Endothelial cell of umbilical vein (primary cell): ENCODE measurements at regions not wholly inside any gene's neighbourhood (a gene's known extent, or its start where the extent isn't known, plus 50 kb on each side); places are given as distances from the start of the nearest gene placed in this dataset.

ENCODE experiments used
- BruUV-seq: library from RNA; stranded (reverse); fragments of 400-500 nt; replicated peaks from 2 replicates; lab custom pipeline; 2021; lab: Mats Ljungman, UMichigan
- CTCF ChIA-PET: fragments of 300-600, 350-600 bp; sonication (Branson Sonifier 250); formaldehyde crosslinking; loops from one replicate; lab custom pipeline; 2021; ENCODE audit warnings: antibody characterized with exemption, inconsistent platforms; lab: Charles Lee
- POLR2A ChIA-PET: fragments of 300-600, 350-600 bp; sonication (Branson Sonifier 250); formaldehyde crosslinking; loops from one replicate; lab custom pipeline; 2021; ENCODE audit warnings: antibody characterized with exemption, inconsistent platforms; lab: Charles Lee
- DNase-seq: peaks from one replicate; pipeline ENCODE4 v3.0.0-alpha.2; 2011; ENCODE audit warnings: low read depth, low spot score
- FAIRE-seq: peaks from 2 replicates; lab custom pipeline; 2011; peaks lifted over from hg19 to GRCh38; lab: Jason Lieb, UNC
- H2AFZ ChIP-seq: 2 replicates; pipeline ENCODE4 v1.6.0; 2012; ENCODE audit warnings: low read depth, low read length, control low read depth, inconsistent platforms
- H3K27ac ChIP-seq: 2 replicates; pipeline ENCODE4 v1.5.1; 2011; ENCODE audit warnings: low read depth, mild to moderate bottlenecking, control low read depth, low read length, moderate library complexity; ENCODE audit not compliant: insufficient read depth
- H3K27me3 ChIP-seq, 2 experiments: 2 replicates each; pipeline versions ENCODE4 v1.6.0 to v1.6.1; 2011; ENCODE audit warnings: low read length in 2 of 2, mixed read lengths in 1 of 2; ENCODE audit not compliant: control insufficient read depth in 2 of 2, insufficient read depth in 2 of 2
- H3K36me3 ChIP-seq, 2 experiments: 2 replicates in 1 of 2; 3 replicates in 1 of 2; pipeline ENCODE4 v1.5.1; 2011; ENCODE audit warnings: low read length in 2 of 2, mild to moderate bottlenecking in 1 of 2, moderate library complexity in 1 of 2; ENCODE audit not compliant: control insufficient read depth in 2 of 2, insufficient read depth in 2 of 2; ENCODE audit errors: extremely low read depth in 1 of 2
- H3K4me1 ChIP-seq: 3 replicates; pipeline ENCODE4 v1.5.1; 2011; ENCODE audit warnings: mild to moderate bottlenecking, low read length; ENCODE audit not compliant: control insufficient read depth, insufficient read depth; ENCODE audit errors: extremely low read depth
- H3K4me2 ChIP-seq: 2 replicates; pipeline ENCODE4 v1.6.1; 2011; ENCODE audit warnings: low read length, control low read depth, mixed read lengths; ENCODE audit not compliant: insufficient read depth
- H3K4me3 ChIP-seq, 3 experiments: fragments of 200-600 bp in 1 of 3; sonication (generic), shearing (Covaris generic) in 1 of 3; replicated peaks in 1 of 3; 2 replicates each; pipeline ENCODE4 v1.5.1; 2011 to 2016; ENCODE audit warnings: control low read depth in 3 of 3, low read length in 3 of 3, mild to moderate bottlenecking in 2 of 3, inconsistent platforms in 1 of 3, low read depth in 1 of 3, moderate library complexity in 1 of 3; ENCODE audit not compliant: insufficient read depth in 1 of 3
- H3K79me2 ChIP-seq: 2 replicates; pipeline ENCODE4 v1.6.0; 2012; ENCODE audit warnings: low read length, inconsistent platforms; ENCODE audit not compliant: control insufficient read depth, insufficient read depth
- H3K9ac ChIP-seq: replicated peaks from 2 replicates; pipeline ENCODE3; 2011; ENCODE audit warnings: low read length, control low read depth; ENCODE audit not compliant: insufficient read depth; ENCODE audit errors: extremely low read depth
- H3K9me1 ChIP-seq: replicated peaks from 3 replicates; pipeline ENCODE4 v1.6.0; 2011; ENCODE audit warnings: mild to moderate bottlenecking, low read length; ENCODE audit not compliant: control insufficient read depth, insufficient read depth; ENCODE audit errors: extremely low read depth
- H3K9me3 ChIP-seq: replicated peaks from 2 replicates; pipeline ENCODE4 v1.5.1; 2012; ENCODE audit warnings: low read length, inconsistent platforms; ENCODE audit not compliant: control insufficient read depth, insufficient read depth
- H4K20me1 ChIP-seq: replicated peaks from 2 replicates; pipeline ENCODE3; 2011; ENCODE audit warnings: mild to moderate bottlenecking, low read length; ENCODE audit not compliant: control insufficient read depth, insufficient read depth; ENCODE audit errors: extremely low read depth
- EZH2 ChIP-seq: IDR thresholded peaks from 2 replicates; pipeline ENCODE4 v1.6.1; 2012; ENCODE audit warnings: borderline replicate concordance, low read depth, mild to moderate bottlenecking, moderate library complexity, low read length, inconsistent platforms; ENCODE audit not compliant: severe bottlenecking
- FOS ChIP-seq: IDR thresholded peaks from 2 replicates; pipeline ENCODE4 v1.6.1; 2011; ENCODE audit warnings: mild to moderate bottlenecking, low read length, moderate library complexity, borderline replicate concordance; ENCODE audit not compliant: insufficient read depth
- JUN ChIP-seq: IDR thresholded peaks from 2 replicates; pipeline ENCODE4 v1.6.1; 2011; ENCODE audit warnings: borderline replicate concordance, low read depth; ENCODE audit not compliant: insufficient read length, insufficient read depth
- MYC ChIP-seq: IDR thresholded peaks from one replicate; pipeline ENCODE4 v1.6.1; 2011; ENCODE audit warnings: mild to moderate bottlenecking, low read depth, low read length
- POLR2A ChIP-seq: IDR thresholded peaks from 2 replicates; pipeline ENCODE4 v1.6.1; 2012; ENCODE audit warnings: low read depth, mild to moderate bottlenecking, control low read depth, low read length
- POLR2AphosphoS5 ChIP-seq: IDR thresholded peaks from 2 replicates; pipeline ENCODE4 v1.6.1; 2012; ENCODE audit warnings: low read depth, mild to moderate bottlenecking, control low read depth, low read length, moderate library complexity; ENCODE audit not compliant: insufficient read depth
- dilution Hi-C: fragments of 300-500 bp; cut with MboI; formaldehyde crosslinking; loops from one replicate; pipeline ENCODE4 v1.15.0; 2019; ENCODE audit warnings: low sequenced_read_pairs; ENCODE audit not compliant: extremely low pct_ligation_motif_present
- intact Hi-C: fragments of 100-400 bp; cut with micrococcal nuclease; formaldehyde crosslinking; loops from one replicate; pipeline ENCODE4 v1.10.0; 2022
- TF ChIP-seq, protein P1 (sequence below): IDR thresholded peaks from 2 replicates; pipeline ENCODE4 v1.6.1; 2011; ENCODE audit not compliant: insufficient read depth, insufficient read length
- TF ChIP-seq, protein P2 (sequence below), 2 donors: IDR thresholded peaks; 1 replicate in 1 of 2; 2 replicates in 1 of 2; pipeline ENCODE4 v1.5.1; 2011; ENCODE audit warnings: low read length in 2 of 2, mild to moderate bottlenecking in 2 of 2, moderate library complexity in 2 of 2, control low read depth in 1 of 2, inconsistent platforms in 1 of 2, low read depth in 1 of 2; ENCODE audit not compliant: insufficient read depth in 1 of 2; ENCODE audit errors: extremely low read depth in 1 of 2

DNA sequence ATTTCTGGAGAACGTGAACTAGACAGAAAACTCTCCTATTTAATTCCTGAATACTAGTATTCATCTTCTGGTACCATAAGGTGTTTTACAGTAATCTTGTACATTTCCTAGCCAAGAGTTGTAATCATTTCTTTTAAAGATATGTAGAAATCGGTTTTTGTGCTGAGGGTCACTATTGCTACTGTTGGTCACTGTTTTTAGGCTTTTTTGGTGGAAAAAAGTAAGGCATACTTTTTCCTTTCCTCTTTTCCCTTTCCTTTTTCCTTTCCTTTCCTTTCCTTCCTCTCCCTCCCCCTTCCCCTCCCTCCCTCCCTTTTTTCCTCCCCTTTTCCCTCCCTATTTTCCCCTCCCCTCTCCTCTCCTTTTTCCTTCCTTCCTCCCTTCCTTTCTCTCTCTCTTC is 706.4 kb upstream of the GOT2 start:
- DNase-seq, result no peak
- Histone ChIP-seq H2AFZ (no peak overlapping the region), H3K9ac (no peak overlapping the region), H3K27ac (no peak overlapping the region), H3K27me3 (no peaks in the 10 kb centered on the region), H4K20me1 (no peaks in the 10 kb centered on the region), H3K4me2 (no peak overlapping the region), H3K9me3 (no peaks in the 10 kb centered on the region), H3K79me2 (no peaks in the 10 kb centered on the region), H3K9me1 (no peaks in the 10 kb centered on the region), H3K4me1 (no peaks in the 10 kb centered on the region), H3K4me3 (no peak overlapping the region), H3K36me3 (no peaks in the 10 kb centered on the region)
- dilution Hi-C loops (no loop called here), intact Hi-C loops (no loop called here)
- no peak for TF ChIP-seq MYC
- TF ChIP-seq, protein P1, sequence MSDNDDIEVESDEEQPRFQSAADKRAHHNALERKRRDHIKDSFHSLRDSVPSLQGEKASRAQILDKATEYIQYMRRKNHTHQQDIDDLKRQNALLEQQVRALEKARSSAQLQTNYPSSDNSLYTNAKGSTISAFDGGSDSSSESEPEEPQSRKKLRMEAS, result no peak
- TF ChIP-seq JUN, result no peak
- no peak for TF ChIP-seq POLR2A
- no peak for TF ChIP-seq FOS
- TF ChIP-seq, protein P2, sequence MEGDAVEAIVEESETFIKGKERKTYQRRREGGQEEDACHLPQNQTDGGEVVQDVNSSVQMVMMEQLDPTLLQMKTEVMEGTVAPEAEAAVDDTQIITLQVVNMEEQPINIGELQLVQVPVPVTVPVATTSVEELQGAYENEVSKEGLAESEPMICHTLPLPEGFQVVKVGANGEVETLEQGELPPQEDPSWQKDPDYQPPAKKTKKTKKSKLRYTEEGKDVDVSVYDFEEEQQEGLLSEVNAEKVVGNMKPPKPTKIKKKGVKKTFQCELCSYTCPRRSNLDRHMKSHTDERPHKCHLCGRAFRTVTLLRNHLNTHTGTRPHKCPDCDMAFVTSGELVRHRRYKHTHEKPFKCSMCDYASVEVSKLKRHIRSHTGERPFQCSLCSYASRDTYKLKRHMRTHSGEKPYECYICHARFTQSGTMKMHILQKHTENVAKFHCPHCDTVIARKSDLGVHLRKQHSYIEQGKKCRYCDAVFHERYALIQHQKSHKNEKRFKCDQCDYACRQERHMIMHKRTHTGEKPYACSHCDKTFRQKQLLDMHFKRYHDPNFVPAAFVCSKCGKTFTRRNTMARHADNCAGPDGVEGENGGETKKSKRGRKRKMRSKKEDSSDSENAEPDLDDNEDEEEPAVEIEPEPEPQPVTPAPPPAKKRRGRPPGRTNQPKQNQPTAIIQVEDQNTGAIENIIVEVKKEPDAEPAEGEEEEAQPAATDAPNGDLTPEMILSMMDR (IDR thresholded peaks at IDR 0.05; ENCODE audit: extremely low read depth in 1 of 2, insufficient read depth in 1 of 2, low read depth in 1 of 2, low read length in 2 of 2), result no peak
- TF ChIP-seq EZH2, result no peak
- TF ChIP-seq POLR2AphosphoS5, result no peak
- ChIA-PET POLR2A (no interaction called here), CTCF (no interaction called here)
- FAIRE-seq, result no peak
- no TSS peak for BruUV-seq
